ENCODE measurements at regions not wholly inside any gene's neighbourhood (a gene's known extent, or its start where the extent isn't known, plus 50 kb on each side); places are given as distances from the start of the nearest gene placed in this dataset.

DNA sequence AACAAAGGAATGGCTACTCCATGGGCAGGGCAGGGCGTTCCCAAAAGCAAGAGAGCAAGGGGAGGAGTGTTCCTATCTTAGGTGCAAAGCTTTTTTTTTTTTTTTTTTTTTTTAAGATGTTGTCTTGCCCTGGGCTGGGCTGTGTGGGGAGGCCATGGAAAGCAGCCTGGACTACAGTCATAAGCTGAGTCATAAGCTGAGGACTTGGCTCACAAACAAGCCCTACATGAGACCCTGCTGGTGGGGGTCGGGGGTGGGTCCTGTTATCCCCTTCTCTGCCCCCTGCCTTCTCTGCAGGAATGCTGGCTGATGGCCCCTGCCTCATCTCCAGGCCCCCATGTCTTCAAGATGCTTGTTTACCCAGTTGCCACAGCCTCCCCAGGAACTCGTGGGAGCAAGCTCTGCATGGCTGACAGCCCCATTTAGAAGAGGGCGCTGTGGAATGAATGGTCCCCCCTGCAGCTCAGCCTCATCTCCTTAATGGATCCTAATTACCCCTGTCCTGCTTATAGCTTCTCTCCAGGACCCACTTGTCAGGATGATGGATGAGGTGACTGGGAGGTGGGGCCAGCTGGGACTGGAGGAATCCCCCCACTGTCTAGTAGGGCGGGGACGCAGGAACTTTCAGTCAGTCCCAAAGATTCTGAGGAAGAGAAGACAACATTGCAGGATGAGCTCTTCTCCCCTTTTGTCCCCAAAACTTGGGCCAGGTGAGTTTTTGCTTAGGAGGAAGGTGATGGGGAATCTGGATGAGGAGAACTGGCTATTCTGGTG, 340.8 kb upstream of the PODXL start:
- Histone ChIP-seq H3K9ac (ENCODE audit: low read depth, low read length, poor library complexity, severe bottlenecking) (no peak overlapping the region), H3K79me2 (ENCODE audit: insufficient read depth, low read length) (no peaks in the 10 kb centered on the region), H3F3A (ENCODE audit: low read depth) (no peaks in the 10 kb centered on the region), H3K36me3 (ENCODE audit: insufficient read depth, low read length) (no peaks in the 10 kb centered on the region), H3K9me2 (replicated peaks; ENCODE audit: low read depth, low read length) (no peaks in the 10 kb centered on the region), H3K4me2 (ENCODE audit: low read depth, low read length, poor library complexity, severe bottlenecking) (no peak overlapping the region), H3K27me3 (ENCODE audit: insufficient read depth, low read length, poor library complexity, severe bottlenecking) (no peaks in the 10 kb centered on the region), H2AFZ (ENCODE audit: low read length) (no peak overlapping the region), H3K4me1 (ENCODE audit: insufficient read depth, low read length, poor library complexity, severe bottlenecking) (no peaks in the 10 kb centered on the region), H3K4me3 (ENCODE audit: low read length, poor library complexity, severe bottlenecking) (no peak overlapping the region), H4K20me1 (ENCODE audit: insufficient read depth, low read length, poor library complexity, severe bottlenecking) (no peaks in the 10 kb centered on the region), H3K9me3 (ENCODE audit: insufficient read depth, low read depth, low read length) (no peaks in the 10 kb centered on the region)
- TF ChIP-seq, protein P1, sequence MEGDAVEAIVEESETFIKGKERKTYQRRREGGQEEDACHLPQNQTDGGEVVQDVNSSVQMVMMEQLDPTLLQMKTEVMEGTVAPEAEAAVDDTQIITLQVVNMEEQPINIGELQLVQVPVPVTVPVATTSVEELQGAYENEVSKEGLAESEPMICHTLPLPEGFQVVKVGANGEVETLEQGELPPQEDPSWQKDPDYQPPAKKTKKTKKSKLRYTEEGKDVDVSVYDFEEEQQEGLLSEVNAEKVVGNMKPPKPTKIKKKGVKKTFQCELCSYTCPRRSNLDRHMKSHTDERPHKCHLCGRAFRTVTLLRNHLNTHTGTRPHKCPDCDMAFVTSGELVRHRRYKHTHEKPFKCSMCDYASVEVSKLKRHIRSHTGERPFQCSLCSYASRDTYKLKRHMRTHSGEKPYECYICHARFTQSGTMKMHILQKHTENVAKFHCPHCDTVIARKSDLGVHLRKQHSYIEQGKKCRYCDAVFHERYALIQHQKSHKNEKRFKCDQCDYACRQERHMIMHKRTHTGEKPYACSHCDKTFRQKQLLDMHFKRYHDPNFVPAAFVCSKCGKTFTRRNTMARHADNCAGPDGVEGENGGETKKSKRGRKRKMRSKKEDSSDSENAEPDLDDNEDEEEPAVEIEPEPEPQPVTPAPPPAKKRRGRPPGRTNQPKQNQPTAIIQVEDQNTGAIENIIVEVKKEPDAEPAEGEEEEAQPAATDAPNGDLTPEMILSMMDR (conservative IDR thresholded peaks at IDR 0.05; ENCODE audit: low read length) = no peak
- no peak for TF ChIP-seq EZH2phosphoT487 (IDR thresholded peaks at IDR 0.05; ENCODE audit: borderline replicate concordance)

DNA sequence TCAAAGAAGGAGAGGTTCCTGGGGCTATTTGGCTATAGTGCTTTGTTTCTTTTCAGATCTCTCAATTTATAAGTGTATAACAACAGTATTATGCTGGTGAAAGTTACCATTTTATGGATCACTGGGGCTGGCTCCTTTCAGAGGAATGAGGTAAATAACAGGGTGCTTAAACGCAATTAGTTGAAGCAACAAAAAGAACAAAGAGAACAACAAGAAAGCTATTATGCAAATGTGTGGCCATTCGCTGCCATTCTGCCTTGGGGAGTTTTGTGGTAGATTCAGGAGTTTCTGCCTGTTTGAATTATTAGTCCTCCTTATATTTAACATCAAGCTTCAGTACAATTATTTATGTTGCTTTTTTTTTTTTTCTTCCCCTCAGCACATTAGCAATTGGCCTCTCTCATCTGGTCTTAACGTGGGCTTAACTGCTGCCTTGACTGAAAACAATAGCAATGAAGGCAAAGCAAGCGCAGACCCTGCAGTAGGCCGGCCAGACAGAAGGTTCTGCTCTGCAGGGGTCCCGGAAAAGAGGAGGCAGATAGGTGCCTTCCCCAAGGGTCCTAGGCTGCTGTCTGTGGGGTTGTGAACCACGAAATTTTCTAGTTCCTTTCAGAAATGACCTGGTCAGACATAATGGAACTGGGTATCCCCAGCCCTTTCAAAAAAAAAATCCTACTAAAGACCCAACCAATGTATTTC, 339.9 kb upstream of the PODXL start:
- H4K20me1 ChIP-seq (ENCODE audit: insufficient read depth, low read length, poor library complexity, severe bottlenecking) = no peaks in the 10 kb centered on the region
- no peak overlapping the region for H3K9ac ChIP-seq (ENCODE audit: low read depth, low read length, poor library complexity, severe bottlenecking)
- H3K36me3 ChIP-seq (ENCODE audit: insufficient read depth, low read length) = no peaks in the 10 kb centered on the region
- TF ChIP-seq EZH2phosphoT487 (IDR thresholded peaks at IDR 0.05; ENCODE audit: borderline replicate concordance) = no peak
- TF ChIP-seq, protein P1 (conservative IDR thresholded peaks at IDR 0.05; ENCODE audit: low read length) = no peak
- no peak overlapping the region for H3K4me3 ChIP-seq (ENCODE audit: low read length, poor library complexity, severe bottlenecking)
- no peaks in the 10 kb centered on the region for H3F3A ChIP-seq (ENCODE audit: low read depth)
- no peak overlapping the region for H3K4me2 ChIP-seq (ENCODE audit: low read depth, low read length, poor library complexity, severe bottlenecking)
- no peak overlapping the region for H2AFZ ChIP-seq (ENCODE audit: low read length)
- H3K4me1 ChIP-seq (ENCODE audit: insufficient read depth, low read length, poor library complexity, severe bottlenecking) = no peaks in the 10 kb centered on the region
- H3K9me2 ChIP-seq (replicated peaks; ENCODE audit: low read depth, low read length) = no peaks in the 10 kb centered on the region
- no peaks in the 10 kb centered on the region for H3K27me3 ChIP-seq (ENCODE audit: insufficient read depth, low read length, poor library complexity, severe bottlenecking)
- H3K79me2 ChIP-seq (ENCODE audit: insufficient read depth, low read length) = no peaks in the 10 kb centered on the region
- H3K9me3 ChIP-seq (ENCODE audit: insufficient read depth, low read depth, low read length) = no peaks in the 10 kb centered on the region

DNA sequence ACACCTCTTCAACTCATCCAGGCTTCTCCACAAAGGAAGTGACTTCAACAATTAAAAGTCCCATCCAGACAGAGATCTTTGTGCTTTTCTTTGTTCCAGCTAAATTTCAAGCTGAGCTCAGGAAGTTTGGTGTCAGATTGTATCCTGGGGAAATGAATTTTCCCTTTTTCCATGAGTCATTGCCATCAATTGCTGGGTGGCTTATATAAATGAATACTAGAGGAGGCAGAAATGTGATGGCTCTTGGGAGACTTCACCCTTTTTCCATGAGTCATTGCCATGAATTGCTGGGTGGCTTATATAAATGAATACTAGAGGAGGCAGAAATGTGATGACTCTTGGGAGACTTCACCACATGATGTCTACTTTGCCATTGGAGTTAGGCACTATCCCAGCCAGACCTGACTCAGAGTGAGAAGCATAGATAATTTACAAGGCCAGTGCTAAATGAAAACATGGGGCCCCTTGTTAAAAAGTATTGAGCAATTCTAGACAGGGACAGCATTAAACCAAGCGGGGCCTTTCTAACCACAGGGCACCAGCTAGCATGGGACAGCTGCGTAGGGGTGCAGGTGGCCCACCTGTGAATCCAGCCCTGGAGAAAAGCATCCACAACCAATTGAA, 339.2 kb upstream of the PODXL start:
- no peaks in the 10 kb centered on the region for H3F3A ChIP-seq (ENCODE audit: low read depth)
- no peaks in the 10 kb centered on the region for H3K27me3 ChIP-seq (ENCODE audit: insufficient read depth, low read length, poor library complexity, severe bottlenecking)
- no peaks in the 10 kb centered on the region for H3K9me2 ChIP-seq (replicated peaks; ENCODE audit: low read depth, low read length)
- no peaks in the 10 kb centered on the region for H4K20me1 ChIP-seq (ENCODE audit: insufficient read depth, low read length, poor library complexity, severe bottlenecking)
- no peak overlapping the region for H2AFZ ChIP-seq (ENCODE audit: low read length)
- no peaks in the 10 kb centered on the region for H3K79me2 ChIP-seq (ENCODE audit: insufficient read depth, low read length)
- no peak overlapping the region for H3K4me3 ChIP-seq (ENCODE audit: low read length, poor library complexity, severe bottlenecking)
- no peaks in the 10 kb centered on the region for H3K4me1 ChIP-seq (ENCODE audit: insufficient read depth, low read length, poor library complexity, severe bottlenecking)
- no peak overlapping the region for H3K4me2 ChIP-seq (ENCODE audit: low read depth, low read length, poor library complexity, severe bottlenecking)
- no peak for TF ChIP-seq EZH2phosphoT487 (IDR thresholded peaks at IDR 0.05; ENCODE audit: borderline replicate concordance)
- TF ChIP-seq, protein P1 (conservative IDR thresholded peaks at IDR 0.05; ENCODE audit: low read length) = no peak
- H3K9me3 ChIP-seq (ENCODE audit: insufficient read depth, low read depth, low read length) = no peaks in the 10 kb centered on the region
- no peaks in the 10 kb centered on the region for H3K36me3 ChIP-seq (ENCODE audit: insufficient read depth, low read length)
- H3K9ac ChIP-seq (ENCODE audit: low read depth, low read length, poor library complexity, severe bottlenecking) = no peak overlapping the region
